ENCODE measurements at regions not wholly inside any gene's neighbourhood (a gene's known extent, or its start where the extent isn't known, plus 50 kb on each side); places are given as distances from the start of the nearest gene placed in this dataset.

DNA sequence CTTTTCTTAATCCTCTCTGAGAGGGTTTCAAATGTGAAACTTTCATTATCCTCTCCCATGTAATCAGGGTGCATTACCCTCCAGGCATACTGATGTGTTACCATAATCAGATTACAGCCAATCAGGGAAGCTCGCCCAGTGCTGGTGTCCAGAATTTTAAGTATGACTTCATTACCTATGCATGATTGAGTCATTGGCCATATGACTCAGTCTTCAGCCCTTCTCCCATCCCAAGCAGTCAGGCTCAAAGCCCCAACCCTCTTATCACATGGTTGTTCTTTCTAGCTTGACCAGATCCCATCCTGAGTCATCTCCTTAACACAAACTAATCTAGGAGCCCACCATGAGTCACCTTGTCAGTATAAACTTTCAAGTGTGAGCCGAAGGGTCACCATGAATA is 1668.1 kb upstream of the AGA start:
- CTCF ChIA-PET, result interaction anchor here (0.8 kb wide), 1 partner anchor 197 kb away, joined by 3 read pairs; no protein-coding TSS in a partner anchor
- DNase-seq (ENCODE audit: low read depth, low spot score), result no peak
- no peaks in the 10 kb centered on the region for H3K27me3 ChIP-seq (replicated peaks in 1 of 2; ENCODE audit: control insufficient read depth in 2 of 2, insufficient read depth in 2 of 2, low read length in 1 of 2)
- H3K4me3 ChIP-seq, result no peak overlapping the region
- peak; percentile 48 for ATAC-seq
- SMC1A ChIA-PET (ENCODE audit: uncharacterized antibody, unreplicated experiment), result interaction anchor here (0.5 kb wide), 1 partner anchor 1268 kb away, joined by 3 read pairs; no protein-coding TSS in a partner anchor
- no peak overlapping the region for H3K4me2 ChIP-seq (ENCODE audit: control insufficient read depth, insufficient read depth)
- no peaks in the 10 kb centered on the region for H3K79me2 ChIP-seq (ENCODE audit: control insufficient read depth, insufficient read depth, low read length)
- RAD21 ChIA-PET (ENCODE audit: unreplicated experiment), result no interaction called here
- POLR2A ChIA-PET, result no interaction called here
- BruUV-seq (replicated peaks), result no TSS peak
- no peaks in the 10 kb centered on the region for H3K4me1 ChIP-seq (ENCODE audit: control insufficient read depth, insufficient read depth, low read length)
- no peak overlapping the region for H3K27ac ChIP-seq (ENCODE audit: control insufficient read depth, insufficient read depth)
- no peak overlapping the region for H2AFZ ChIP-seq (ENCODE audit: control insufficient read depth, low read depth, low read length)
- H3K9ac ChIP-seq (ENCODE audit: control insufficient read depth, insufficient read depth, low read length), result no peak overlapping the region
- no peak for FAIRE-seq
- H3K36me3 ChIP-seq (ENCODE audit: control insufficient read depth in 2 of 2, insufficient read depth in 2 of 2, low read length in 1 of 2), result no peaks in the 10 kb centered on the region
- 0% methylated on average over 2 of the region's 2 CpGs for WGBS (ENCODE audit: insufficient coverage, insufficient replicate concordance, low lambda C conversion rate, missing lambda C conversion rate)
- no peaks in the 10 kb centered on the region for H4K20me1 ChIP-seq (ENCODE audit: control insufficient read depth, insufficient read depth)
- TF ChIP-seq, protein P1, sequence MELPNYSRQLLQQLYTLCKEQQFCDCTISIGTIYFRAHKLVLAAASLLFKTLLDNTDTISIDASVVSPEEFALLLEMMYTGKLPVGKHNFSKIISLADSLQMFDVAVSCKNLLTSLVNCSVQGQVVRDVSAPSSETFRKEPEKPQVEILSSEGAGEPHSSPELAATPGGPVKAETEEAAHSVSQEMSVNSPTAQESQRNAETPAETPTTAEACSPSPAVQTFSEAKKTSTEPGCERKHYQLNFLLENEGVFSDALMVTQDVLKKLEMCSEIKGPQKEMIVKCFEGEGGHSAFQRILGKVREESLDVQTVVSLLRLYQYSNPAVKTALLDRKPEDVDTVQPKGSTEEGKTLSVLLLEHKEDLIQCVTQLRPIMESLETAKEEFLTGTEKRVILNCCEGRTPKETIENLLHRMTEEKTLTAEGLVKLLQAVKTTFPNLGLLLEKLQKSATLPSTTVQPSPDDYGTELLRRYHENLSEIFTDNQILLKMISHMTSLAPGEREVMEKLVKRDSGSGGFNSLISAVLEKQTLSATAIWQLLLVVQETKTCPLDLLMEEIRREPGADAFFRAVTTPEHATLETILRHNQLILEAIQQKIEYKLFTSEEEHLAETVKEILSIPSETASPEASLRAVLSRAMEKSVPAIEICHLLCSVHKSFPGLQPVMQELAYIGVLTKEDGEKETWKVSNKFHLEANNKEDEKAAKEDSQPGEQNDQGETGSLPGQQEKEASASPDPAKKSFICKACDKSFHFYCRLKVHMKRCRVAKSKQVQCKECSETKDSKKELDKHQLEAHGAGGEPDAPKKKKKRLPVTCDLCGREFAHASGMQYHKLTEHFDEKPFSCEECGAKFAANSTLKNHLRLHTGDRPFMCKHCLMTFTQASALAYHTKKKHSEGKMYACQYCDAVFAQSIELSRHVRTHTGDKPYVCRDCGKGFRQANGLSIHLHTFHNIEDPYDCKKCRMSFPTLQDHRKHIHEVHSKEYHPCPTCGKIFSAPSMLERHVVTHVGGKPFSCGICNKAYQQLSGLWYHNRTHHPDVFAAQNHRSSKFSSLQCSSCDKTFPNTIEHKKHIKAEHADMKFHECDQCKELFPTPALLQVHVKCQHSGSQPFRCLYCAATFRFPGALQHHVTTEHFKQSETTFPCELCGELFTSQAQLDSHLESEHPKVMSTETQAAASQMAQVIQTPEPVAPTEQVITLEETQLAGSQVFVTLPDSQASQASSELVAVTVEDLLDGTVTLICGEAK (IDR thresholded peaks at IDR 0.05; ENCODE audit: borderline replicate concordance), result no peak
- TF ChIP-seq, protein P2, sequence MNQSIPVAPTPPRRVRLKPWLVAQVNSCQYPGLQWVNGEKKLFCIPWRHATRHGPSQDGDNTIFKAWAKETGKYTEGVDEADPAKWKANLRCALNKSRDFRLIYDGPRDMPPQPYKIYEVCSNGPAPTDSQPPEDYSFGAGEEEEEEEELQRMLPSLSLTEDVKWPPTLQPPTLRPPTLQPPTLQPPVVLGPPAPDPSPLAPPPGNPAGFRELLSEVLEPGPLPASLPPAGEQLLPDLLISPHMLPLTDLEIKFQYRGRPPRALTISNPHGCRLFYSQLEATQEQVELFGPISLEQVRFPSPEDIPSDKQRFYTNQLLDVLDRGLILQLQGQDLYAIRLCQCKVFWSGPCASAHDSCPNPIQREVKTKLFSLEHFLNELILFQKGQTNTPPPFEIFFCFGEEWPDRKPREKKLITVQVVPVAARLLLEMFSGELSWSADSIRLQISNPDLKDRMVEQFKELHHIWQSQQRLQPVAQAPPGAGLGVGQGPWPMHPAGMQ (IDR thresholded peaks at IDR 0.05; ENCODE audit: borderline replicate concordance), result no peak
- TF ChIP-seq, protein P3, sequence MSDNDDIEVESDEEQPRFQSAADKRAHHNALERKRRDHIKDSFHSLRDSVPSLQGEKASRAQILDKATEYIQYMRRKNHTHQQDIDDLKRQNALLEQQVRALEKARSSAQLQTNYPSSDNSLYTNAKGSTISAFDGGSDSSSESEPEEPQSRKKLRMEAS (IDR thresholded peaks at IDR 0.05; ENCODE audit: low read depth, low read length), result no peak
- TF ChIP-seq YBX1 (IDR thresholded peaks at IDR 0.05), result no peak
- TF ChIP-seq PAX8 (IDR thresholded peaks at IDR 0.05), result no peak
- no peak for TF ChIP-seq FOXM1 (IDR thresholded peaks at IDR 0.05; ENCODE audit: low read depth, low read length)
- TF ChIP-seq ZBED1 (IDR thresholded peaks at IDR 0.05; ENCODE audit: borderline replicate concordance), result no peak
- no peak for TF ChIP-seq IKZF1 (conservative IDR thresholded peaks at IDR 0.05)
- TF ChIP-seq SPI1 (IDR thresholded peaks at IDR 0.05; ENCODE audit: borderline replicate concordance, insufficient read depth, low read depth, low read length), result no peak
- no peaks in the 10 kb centered on the region for H3K9me3 ChIP-seq (replicated peaks; ENCODE audit: control insufficient read depth, insufficient read depth, low read length)
- intact Hi-C loops (cut with micrococcal nuclease; ENCODE audit: unreplicated experiment), result no loop called here
- in situ Hi-C loops (cut with MboI), result no loop called here

All from GM12878 (cell line).